ENCODE measurements at regions not wholly inside any gene's neighbourhood (a gene's known extent, or its start where the extent isn't known, plus 50 kb on each side); places are given as distances from the start of the nearest gene placed in this dataset.

- TF ChIP-seq EZH2phosphoT487 (IDR thresholded peaks at IDR 0.05; ENCODE audit: low read length), result no peak
- no peak for TF ChIP-seq EZH2 (optimal IDR thresholded peaks at IDR 0.05; ENCODE audit: low read depth, low read length)
- TF ChIP-seq CTCF (IDR thresholded peaks at IDR 0.05; ENCODE audit: low read length), result no peak
- no peak overlapping the region for H3K4me3 ChIP-seq (ENCODE audit: low read length)
These were observed 332.7 kb downstream of the CASP12 start for GRCh38 chr11:104565583-104565961.

GRCh38 chr11:104564921-104565582 lies 333.2 kb downstream of the CASP12 start:
- Histone ChIP-seq H4K20me1 (ENCODE audit: insufficient read depth, low read length) (no peaks in the 10 kb centered on the region), H3K4me3 (ENCODE audit: low read length) (no peak overlapping the region), H2AFZ (ENCODE audit: low read length) (no peak overlapping the region), H3K4me1 (ENCODE audit: low read length) (no peaks in the 10 kb centered on the region), H3K9me3 (replicated peaks; ENCODE audit: insufficient read depth, low read length) (no peaks in the 10 kb centered on the region), H3K9me2 (replicated peaks; ENCODE audit: insufficient read depth, low read length) (no peaks in the 10 kb centered on the region), H3K9ac (ENCODE audit: low read length) (no peak overlapping the region), H3K4me2 (ENCODE audit: low read depth, low read length) (no peak overlapping the region), H3K27ac (ENCODE audit: low read length) (no peak overlapping the region), H3K36me3 (replicated peaks; ENCODE audit: insufficient read depth, low read length) (no peaks in the 10 kb centered on the region), H3K79me2 (ENCODE audit: low read length) (no peaks in the 10 kb centered on the region), H3K27me3 (replicated peaks; ENCODE audit: insufficient read depth, low read length) (no peaks in the 10 kb centered on the region), H3F3A (ENCODE audit: insufficient read depth, low read length) (no peaks in the 10 kb centered on the region)
- no peak for TF ChIP-seq CTCF (IDR thresholded peaks at IDR 0.05; ENCODE audit: low read length)
- no peak for TF ChIP-seq EZH2phosphoT487 (IDR thresholded peaks at IDR 0.05; ENCODE audit: low read length)
- no peak for TF ChIP-seq EZH2 (optimal IDR thresholded peaks at IDR 0.05; ENCODE audit: low read depth, low read length)
- DNase-seq, result no peak

More at GRCh38 chr11:104565583-104565961, 332.7 kb downstream of the CASP12 start:
- H3K9me3 ChIP-seq (replicated peaks; ENCODE audit: insufficient read depth, low read length), result no peaks in the 10 kb centered on the region
- H3K27ac ChIP-seq (ENCODE audit: low read length), result no peak overlapping the region
- H3K9me2 ChIP-seq (replicated peaks; ENCODE audit: insufficient read depth, low read length), result no peaks in the 10 kb centered on the region
- H3K27me3 ChIP-seq (replicated peaks; ENCODE audit: insufficient read depth, low read length), result no peaks in the 10 kb centered on the region
- H2AFZ ChIP-seq (ENCODE audit: low read length), result no peak overlapping the region
- H4K20me1 ChIP-seq (ENCODE audit: insufficient read depth, low read length), result no peaks in the 10 kb centered on the region
- no peak overlapping the region for H3K4me2 ChIP-seq (ENCODE audit: low read depth, low read length)
- no peak for DNase-seq
- no peak overlapping the region for H3K9ac ChIP-seq (ENCODE audit: low read length)
- no peaks in the 10 kb centered on the region for H3F3A ChIP-seq (ENCODE audit: insufficient read depth, low read length)
- no peaks in the 10 kb centered on the region for H3K79me2 ChIP-seq (ENCODE audit: low read length)
- no peaks in the 10 kb centered on the region for H3K4me1 ChIP-seq (ENCODE audit: low read length)
- H3K36me3 ChIP-seq (replicated peaks; ENCODE audit: insufficient read depth, low read length), result no peaks in the 10 kb centered on the region

GRCh38 chr11:104556606-104557301 lies 341.5 kb downstream of the CASP12 start:
- Histone ChIP-seq H2AFZ (ENCODE audit: low read length) (0 out of 2 replicates have a peak overlapping the region, but pooled peaks have one; percentile 16), H3K36me3 (replicated peaks; ENCODE audit: insufficient read depth, low read length) (no peaks in the 10 kb centered on the region), H3K4me2 (ENCODE audit: low read depth, low read length) (peak overlapping the region; percentile 53), H3K9ac (ENCODE audit: low read length) (no peak overlapping the region), H3K79me2 (ENCODE audit: low read length) (no peaks in the 10 kb centered on the region), H3K9me2 (replicated peaks; ENCODE audit: insufficient read depth, low read length) (no peaks in the 10 kb centered on the region), H3K4me1 (ENCODE audit: low read length) (peaks cover 13% of the 10 kb centered on the region), H3K27ac (ENCODE audit: low read length) (peak overlapping the region; percentile 12; the same call in 1 of the 2 replicates), H3K9me3 (replicated peaks; ENCODE audit: insufficient read depth, low read length) (no peaks in the 10 kb centered on the region), H3F3A (ENCODE audit: insufficient read depth, low read length) (no peaks in the 10 kb centered on the region), H3K27me3 (replicated peaks; ENCODE audit: insufficient read depth, low read length) (no peaks in the 10 kb centered on the region), H4K20me1 (ENCODE audit: insufficient read depth, low read length) (no peaks in the 10 kb centered on the region), H3K4me3 (ENCODE audit: low read length) (no peak overlapping the region; the same call in 1 of the 2 replicates)
- DNase-seq, result peak; percentile 58
- TF ChIP-seq CTCF (IDR thresholded peaks at IDR 0.05; ENCODE audit: low read length) (no peak), EZH2 (optimal IDR thresholded peaks at IDR 0.05; ENCODE audit: low read depth, low read length) (no peak), EZH2phosphoT487 (IDR thresholded peaks at IDR 0.05; ENCODE audit: low read length) (no peak)
